Neuronal stem cell (in vitro differentiated cells): ENCODE measurements at regions not wholly inside any gene's neighbourhood (a gene's known extent, or its start where the extent isn't known, plus 50 kb on each side); places are given as distances from the start of the nearest gene placed in this dataset.

Source experiments
- DNase-seq: peaks from one replicate; pipeline ENCODE4 v3.0.0-alpha.2; 2013; ENCODE audit warnings: low spot score
- H2AFZ ChIP-seq: one replicate; pipeline ENCODE4 v1.6.1; 2013; ENCODE audit warnings: mild to moderate bottlenecking, low read length, inconsistent platforms
- H2AK5ac ChIP-seq: 2 replicates; pipeline ENCODE4 v1.6.1; 2013; ENCODE audit warnings: low read depth, mild to moderate bottlenecking, inconsistent platforms, low read length, moderate library complexity, mixed read lengths
- H2BK120ac ChIP-seq: 2 replicates; pipeline ENCODE4 v1.6.1; 2013; ENCODE audit warnings: low read depth, mild to moderate bottlenecking, inconsistent platforms, low read length, moderate library complexity, mixed read lengths
- H2BK12ac ChIP-seq: one replicate; pipeline ENCODE4 v1.6.1; 2013; ENCODE audit warnings: low read length, inconsistent platforms
- H2BK15ac ChIP-seq: 2 replicates; pipeline ENCODE4 v1.6.1; 2013; ENCODE audit warnings: mild to moderate bottlenecking, low read length, inconsistent platforms, mixed read lengths
- H2BK5ac ChIP-seq: one replicate; pipeline ENCODE4 v1.6.1; 2013; ENCODE audit warnings: inconsistent platforms, mild to moderate bottlenecking, low read length, moderate library complexity
- H3K14ac ChIP-seq: one replicate; pipeline ENCODE4 v1.6.1; 2013; ENCODE audit warnings: low read length, inconsistent platforms
- H3K18ac ChIP-seq: 2 replicates; pipeline ENCODE4 v1.6.1; 2013; ENCODE audit warnings: low read length, inconsistent platforms
- H3K23ac ChIP-seq: 2 replicates; pipeline ENCODE4 v1.6.1; 2013; ENCODE audit warnings: low read depth, mild to moderate bottlenecking, mixed read lengths, low read length, inconsistent platforms; ENCODE audit not compliant: poor library complexity
- H3K27ac ChIP-seq: replicated peaks from 3 replicates; pipeline ENCODE4 v1.5.1; 2013; ENCODE audit warnings: low read length, inconsistent platforms
- H3K27me3 ChIP-seq, 3 experiments: 2 replicates each; pipeline ENCODE4 v1.6.1; 2013; ENCODE audit warnings: low read length in 3 of 3, mild to moderate bottlenecking in 2 of 3, inconsistent platforms in 1 of 3, low read depth in 1 of 3, mixed read lengths in 1 of 3, moderate library complexity in 1 of 3; ENCODE audit not compliant: control insufficient read depth in 3 of 3, insufficient read depth in 3 of 3
- H3K36me3 ChIP-seq, 2 donors: replicated peaks in 1 of 2; 2 replicates each; pipeline ENCODE4 v1.6.1; 2013; ENCODE audit warnings: low read length in 2 of 2; ENCODE audit not compliant: control insufficient read depth in 2 of 2, insufficient read depth in 2 of 2
- H3K4ac ChIP-seq: 2 replicates; pipeline ENCODE4 v1.6.1; 2013; ENCODE audit warnings: inconsistent platforms, mild to moderate bottlenecking, low read length, moderate library complexity
- H3K4me1 ChIP-seq, 2 donors: 1 replicate in 1 of 2; 2 replicates in 1 of 2; pipeline ENCODE4 v1.6.1; 2013; ENCODE audit warnings: low read length in 2 of 2, low read depth in 1 of 2; ENCODE audit not compliant: control insufficient read depth in 2 of 2, insufficient read depth in 1 of 2
- H3K4me2 ChIP-seq: one replicate; pipeline ENCODE4 v1.6.1; 2013; ENCODE audit warnings: mild to moderate bottlenecking, low read length, inconsistent platforms; ENCODE audit not compliant: insufficient read depth, poor library complexity, severe bottlenecking
- H3K4me3 ChIP-seq, 2 donors: 2 replicates each; pipeline ENCODE4 v1.5.1; 2013; ENCODE audit warnings: low read length in 2 of 2, mild to moderate bottlenecking in 2 of 2, inconsistent platforms in 1 of 2, moderate library complexity in 1 of 2
- H3K79me1 ChIP-seq: one replicate; pipeline ENCODE4 v1.6.1; 2013; ENCODE audit warnings: low read depth, mild to moderate bottlenecking, inconsistent platforms, low read length, moderate library complexity
- H3K9ac ChIP-seq: one replicate; pipeline ENCODE4 v1.6.1; 2013; ENCODE audit warnings: mild to moderate bottlenecking, low read depth, low read length, inconsistent platforms; ENCODE audit not compliant: poor library complexity
- H3K9me3 ChIP-seq, 2 donors: replicated peaks in 1 of 2; 2 replicates each; pipeline versions ENCODE3 to v1.6.1; 2013; ENCODE audit warnings: low read length in 2 of 2, mild to moderate bottlenecking in 2 of 2, inconsistent platforms in 1 of 2, low read depth in 1 of 2, mixed read lengths in 1 of 2, moderate library complexity in 1 of 2; ENCODE audit not compliant: control insufficient read depth in 2 of 2, insufficient read depth in 1 of 2
- H4K8ac ChIP-seq: one replicate; pipeline ENCODE4 v1.6.1; 2013; ENCODE audit warnings: low read depth, mild to moderate bottlenecking, inconsistent platforms, low read length, moderate library complexity
- H4K91ac ChIP-seq: one replicate; pipeline ENCODE4 v1.6.1; 2013; ENCODE audit warnings: low read length, low read depth, mild to moderate bottlenecking, inconsistent platforms; ENCODE audit not compliant: poor library complexity
- WGBS, 2 donors: extraction: QIAGEN DNeasy Blood & Tissue Kit; methylation state at CpG; one replicate each; pipeline ENCODE4 v1.1.7; 2013; ENCODE audit warnings: missing lambda C conversion rate in 2 of 2, mixed read lengths in 1 of 2; ENCODE audit not compliant: insufficient read length in 2 of 2, insufficient replicate concordance in 1 of 2; ENCODE audit errors: extremely low coverage in 2 of 2; 5-methylcytosine and 5-hydroxymethylcytosine counted together

DNA sequence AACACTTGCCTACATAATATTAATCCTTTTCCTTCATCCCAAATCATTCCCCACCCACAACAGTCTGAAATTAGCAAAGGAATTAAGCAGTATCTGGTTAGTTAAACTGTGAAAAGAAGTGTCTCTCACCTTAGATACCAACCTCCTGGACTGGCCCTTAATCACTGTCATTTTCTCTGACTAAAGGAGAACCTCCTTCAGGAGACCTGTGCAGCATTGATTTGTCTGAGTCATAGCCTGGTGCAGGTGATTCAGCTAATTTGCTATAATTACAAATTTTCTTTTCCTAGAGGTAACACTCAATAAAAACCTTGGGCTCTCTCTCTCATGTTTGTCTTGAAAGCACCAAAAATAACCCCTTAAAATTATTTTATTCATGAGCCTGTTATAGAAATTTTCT, 279.8 kb upstream of the SEMA6D start:
- Histone ChIP-seq H3K9ac (no peak overlapping the region), H4K91ac (no peak overlapping the region), H3K4me3 (no peak overlapping the region), H3K4me1 (no peaks in the 10 kb centered on the region), H4K8ac (no peak overlapping the region), H3K4me2 (no peak overlapping the region), H3K9me3 (no peaks in the 10 kb centered on the region), H2BK12ac (no peak overlapping the region), H3K4ac (no peak overlapping the region), H3K18ac (no peak overlapping the region), H2BK5ac (no peak overlapping the region), H3K79me1 (no peaks in the 10 kb centered on the region), H3K23ac (no peak overlapping the region), H3K27ac (no peak overlapping the region), H3K27me3 (no peaks in the 10 kb centered on the region), H2BK120ac (no peak overlapping the region), H3K14ac (no peak overlapping the region), H2AFZ (no peak overlapping the region), H2BK15ac (no peak overlapping the region), H2AK5ac (no peak overlapping the region), H3K36me3 (no peaks in the 10 kb centered on the region)
- no peak for DNase-seq

DNA sequence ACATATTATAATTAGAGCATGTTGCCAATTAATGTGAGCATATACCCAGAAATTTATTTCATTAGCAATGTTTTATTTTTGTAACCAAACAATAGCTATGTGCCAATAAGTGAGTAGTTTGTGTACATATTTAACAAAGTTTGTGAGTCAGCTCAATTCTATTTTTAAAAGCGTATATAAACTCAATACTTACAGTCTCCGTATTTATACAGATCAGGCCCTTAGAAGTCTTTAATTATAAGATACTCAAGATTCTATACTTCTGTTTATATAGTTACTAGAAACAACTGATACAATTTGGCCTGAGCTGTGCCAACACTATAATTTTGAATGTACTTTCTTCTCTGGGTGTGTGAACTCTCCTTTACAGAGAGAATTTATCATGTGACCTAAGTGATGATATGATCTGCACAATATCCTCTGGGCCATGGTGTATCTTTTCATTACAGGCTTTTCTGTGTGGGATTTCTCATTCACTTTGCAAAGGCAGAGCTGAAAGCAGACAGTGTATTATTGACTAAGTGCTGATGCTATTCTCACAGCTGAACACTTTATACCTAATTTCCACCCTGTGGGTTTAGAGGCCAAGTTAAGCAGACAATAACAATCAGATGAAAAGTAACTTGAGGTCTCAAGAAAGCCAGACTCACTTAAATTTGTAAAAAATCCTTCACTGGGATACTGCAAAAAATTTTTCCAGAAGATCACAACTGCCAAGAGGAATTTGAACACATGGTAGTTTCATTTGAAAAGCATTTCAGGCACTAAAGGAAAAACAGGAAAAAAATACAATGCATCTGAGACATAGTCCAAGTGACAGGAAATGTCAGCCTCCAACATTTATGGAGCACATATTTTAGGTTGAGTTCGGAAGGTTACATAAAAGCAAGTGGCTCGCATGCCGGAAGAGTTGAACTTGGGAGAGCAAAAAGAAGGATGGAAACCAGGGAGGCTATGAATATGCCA, 277.9 kb upstream of the SEMA6D start:
- H3K18ac ChIP-seq: no peak overlapping the region
- H3K27me3 ChIP-seq: no peaks in the 10 kb centered on the region
- H2BK120ac ChIP-seq: no peak overlapping the region
- H3K4me3 ChIP-seq: no peak overlapping the region
- no peak overlapping the region for H2BK12ac ChIP-seq
- no peak overlapping the region for H2BK5ac ChIP-seq
- H3K14ac ChIP-seq: no peak overlapping the region
- H2AK5ac ChIP-seq: no peak overlapping the region
- H3K4me2 ChIP-seq: no peak overlapping the region
- no CpG with 5 or more reads among the region's 5 CpGs for WGBS, 2 donors
- no peak overlapping the region for H4K91ac ChIP-seq
- H2BK15ac ChIP-seq: no peak overlapping the region
- no peaks in the 10 kb centered on the region for H3K36me3 ChIP-seq
- no peak overlapping the region for H4K8ac ChIP-seq
- H3K79me1 ChIP-seq: no peaks in the 10 kb centered on the region
- no peaks in the 10 kb centered on the region for H3K4me1 ChIP-seq
- H3K9ac ChIP-seq: no peak overlapping the region
- no peak overlapping the region for H3K23ac ChIP-seq
- no peak for DNase-seq
- no peak overlapping the region for H2AFZ ChIP-seq
- H3K27ac ChIP-seq: no peak overlapping the region
- H3K9me3 ChIP-seq: no peaks in the 10 kb centered on the region
- H3K4ac ChIP-seq: no peak overlapping the region

DNA sequence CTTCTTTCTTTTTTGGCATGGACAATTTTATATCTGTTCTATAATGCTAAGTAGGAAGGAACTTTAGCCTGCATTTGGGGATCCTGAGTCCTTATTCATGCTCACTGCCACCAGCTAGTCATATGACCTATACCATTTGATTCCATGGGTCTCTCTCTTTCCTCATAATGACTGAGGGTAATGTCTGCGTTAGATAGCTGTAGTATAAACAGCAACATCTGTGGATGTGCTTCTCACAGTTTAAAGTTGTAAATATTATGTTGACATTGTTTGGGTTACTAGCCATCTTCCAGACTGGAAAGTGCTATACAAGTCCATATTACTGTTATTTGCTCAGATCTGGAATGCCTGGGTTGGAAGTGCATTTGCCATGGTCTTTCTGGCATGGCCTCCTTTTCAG, 274.9 kb upstream of the SEMA6D start:
- no peak overlapping the region for H2BK5ac ChIP-seq
- no peak overlapping the region for H3K4me3 ChIP-seq
- H2BK120ac ChIP-seq: no peak overlapping the region

DNA sequence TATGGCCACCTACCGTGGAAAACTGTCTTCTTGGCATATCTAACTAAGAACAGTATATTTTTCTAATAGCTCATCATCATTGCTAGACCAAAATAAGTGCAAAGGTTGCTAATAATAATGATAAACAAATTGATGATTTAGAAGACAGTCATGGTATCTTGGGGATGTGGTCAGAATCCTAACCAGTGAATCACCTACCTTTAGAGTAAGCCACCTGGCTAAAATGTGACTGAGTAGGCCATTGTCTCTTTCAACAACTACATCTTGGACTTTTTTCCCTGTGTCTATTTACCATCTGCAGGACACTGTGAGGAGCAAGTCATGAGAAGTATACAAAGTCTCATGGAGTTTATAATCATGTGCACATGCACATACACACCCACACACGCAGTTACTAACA, 273.5 kb upstream of the SEMA6D start:
- WGBS, 2 donors: no CpG with 5 or more reads among the region's 2 CpGs
- H3K4me1 ChIP-seq: no peaks in the 10 kb centered on the region
- no peaks in the 10 kb centered on the region for H3K27me3 ChIP-seq
- no peak overlapping the region for H2BK120ac ChIP-seq
- H3K4me3 ChIP-seq: no peak overlapping the region
- no peak overlapping the region for H4K91ac ChIP-seq
- no peak overlapping the region for H2BK15ac ChIP-seq
- H2AK5ac ChIP-seq: no peak overlapping the region
- no peak overlapping the region for H3K9ac ChIP-seq
- no peak overlapping the region for H2BK12ac ChIP-seq
- no peak overlapping the region for H3K4me2 ChIP-seq
- no peak overlapping the region for H3K27ac ChIP-seq
- H3K79me1 ChIP-seq: no peaks in the 10 kb centered on the region
- no peak for DNase-seq
- H3K36me3 ChIP-seq: no peaks in the 10 kb centered on the region
- no peak overlapping the region for H3K18ac ChIP-seq
- H3K23ac ChIP-seq: no peak overlapping the region
- H2BK5ac ChIP-seq: no peak overlapping the region
- H3K9me3 ChIP-seq: peaks cover 0 to 2% of the 10 kb centered on the region in 2 donors
- no peak overlapping the region for H4K8ac ChIP-seq
- H3K14ac ChIP-seq: no peak overlapping the region
- no peak overlapping the region for H3K4ac ChIP-seq
- no peak overlapping the region for H2AFZ ChIP-seq

More for the DNA sequence above, 274.9 kb upstream of the SEMA6D start:
- no peak overlapping the region for H3K4me2 ChIP-seq
- H3K36me3 ChIP-seq: no peaks in the 10 kb centered on the region
- H3K27ac ChIP-seq: no peak overlapping the region
- no peak overlapping the region for H3K23ac ChIP-seq
- no peak overlapping the region for H4K8ac ChIP-seq
- no peak overlapping the region for H2BK12ac ChIP-seq
- no peak overlapping the region for H2BK15ac ChIP-seq
- no peak overlapping the region for H3K4ac ChIP-seq
- DNase-seq: no peak
- no peak overlapping the region for H3K9ac ChIP-seq
- no peak overlapping the region for H2AK5ac ChIP-seq
- no peak overlapping the region for H4K91ac ChIP-seq
- H3K4me1 ChIP-seq: no peaks in the 10 kb centered on the region
- H3K9me3 ChIP-seq: peaks cover 0 to 2% of the 10 kb centered on the region in 2 donors
- no CpG with 5 or more reads among the region's 1 CpG for WGBS, 2 donors
- H3K14ac ChIP-seq: no peak overlapping the region
- H3K27me3 ChIP-seq: no peaks in the 10 kb centered on the region
- H2AFZ ChIP-seq: no peak overlapping the region
- H3K18ac ChIP-seq: no peak overlapping the region
- H3K79me1 ChIP-seq: no peaks in the 10 kb centered on the region
